IMR-90 (cell line): ENCODE measurements at regions not wholly inside any gene's neighbourhood (a gene's known extent, or its start where the extent isn't known, plus 50 kb on each side); places are given as distances from the start of the nearest gene placed in this dataset.

Experiments
- ATAC-seq: fragments of 200-7000 bp; cut with Tn5 transposase; 2 replicates; pipeline ENCODE4 v1.9.1; 2020; ENCODE audit warnings: low read depth, mild to moderate bottlenecking, moderate library complexity
- BruUV-seq: library from RNA; stranded (reverse); fragments of 400-500 nt; replicated peaks from 2 replicates; lab custom pipeline; 2021; lab: Mats Ljungman, UMichigan
- CTCF ChIA-PET: fragments of 300-600 bp; formaldehyde crosslinking; extraction: SDS; loops from one replicate; lab custom pipeline; 2021; ENCODE audit warnings: antibody characterized with exemption; lab: Yijun Ruan, JAX
- POLR2A ChIA-PET: fragments of 300-600 bp; sonication (Branson Sonifier 250); formaldehyde crosslinking; loops from one replicate; lab custom pipeline; 2022; ENCODE audit warnings: antibody characterized with exemption; ENCODE audit not compliant: unreplicated experiment; lab: Charles Lee
- DNase-seq: peaks from one replicate; pipeline ENCODE4 v3.0.0; 2013
- H2AFZ ChIP-seq: replicated peaks from 2 replicates; pipeline ENCODE3; 2013; ENCODE audit warnings: low read length, mild to moderate bottlenecking; ENCODE audit not compliant: poor library complexity
- H2AK5ac ChIP-seq: 2 replicates; pipeline ENCODE4 v1.6.1; 2013; ENCODE audit warnings: low read depth, low read length, inconsistent platforms
- H2AK9ac ChIP-seq: replicated peaks from 2 replicates; pipeline ENCODE3; 2013; ENCODE audit warnings: mild to moderate bottlenecking, low read depth, low read length, moderate library complexity; ENCODE audit not compliant: poor library complexity
- H2BK120ac ChIP-seq: 2 replicates; pipeline ENCODE4 v1.6.1; 2013; ENCODE audit warnings: low read depth, low read length, inconsistent platforms
- H2BK15ac ChIP-seq: 3 replicates; pipeline ENCODE4 v1.6.1; 2013; ENCODE audit warnings: low read depth, low read length, inconsistent platforms
- H2BK20ac ChIP-seq: 2 replicates; pipeline ENCODE4 v1.6.1; 2013; ENCODE audit warnings: low read depth, mild to moderate bottlenecking, inconsistent platforms, low read length, moderate library complexity
- H2BK5ac ChIP-seq: 2 replicates; pipeline ENCODE4 v1.6.1; 2013; ENCODE audit warnings: mild to moderate bottlenecking, low read depth, low read length, inconsistent platforms; ENCODE audit not compliant: poor library complexity, severe bottlenecking
- H3K14ac ChIP-seq: replicated peaks from 2 replicates; pipeline ENCODE4 v1.6.1; 2013; ENCODE audit warnings: low read depth, low read length, inconsistent platforms
- H3K18ac ChIP-seq: 2 replicates; pipeline ENCODE4 v1.6.1; 2013; ENCODE audit warnings: low read depth, low read length, control low read depth
- H3K23ac ChIP-seq: 2 replicates; pipeline ENCODE4 v1.6.1; 2013; ENCODE audit warnings: low read depth, low read length, inconsistent platforms
- H3K27ac ChIP-seq: 2 replicates; pipeline ENCODE4 v1.5.1; 2013; ENCODE audit warnings: mild to moderate bottlenecking, control low read depth, low read length; ENCODE audit not compliant: insufficient read depth
- H3K27me3 ChIP-seq: 2 replicates; pipeline ENCODE4 v1.6.1; 2013; ENCODE audit warnings: low read length; ENCODE audit not compliant: control insufficient read depth, insufficient read depth
- H3K36me3 ChIP-seq: 2 replicates; pipeline ENCODE4 v1.6.1; 2013; ENCODE audit warnings: low read length, mixed read lengths; ENCODE audit not compliant: control insufficient read depth, insufficient read depth
- H3K4ac ChIP-seq: 2 replicates; pipeline ENCODE4 v1.6.1; 2013; ENCODE audit warnings: low read depth, low read length, inconsistent platforms
- H3K4me1 ChIP-seq: 2 replicates; pipeline ENCODE4 v1.6.1; 2013; ENCODE audit warnings: low read length, mixed read lengths; ENCODE audit not compliant: control insufficient read depth, insufficient read depth
- H3K4me2 ChIP-seq: 2 replicates; pipeline ENCODE4 v1.6.1; 2013; ENCODE audit warnings: low read depth, mild to moderate bottlenecking, control low read depth, low read length, moderate library complexity
- H3K4me3 ChIP-seq: 2 replicates; pipeline ENCODE4 v1.5.1; 2013; ENCODE audit warnings: low read depth, mild to moderate bottlenecking, control low read depth, low read length, moderate library complexity; ENCODE audit not compliant: insufficient read depth
- H3K56ac ChIP-seq: 2 replicates; pipeline ENCODE4 v1.6.1; 2013; ENCODE audit warnings: low read length, inconsistent platforms; ENCODE audit not compliant: insufficient read depth; ENCODE audit errors: extremely low read depth
- H3K79me1 ChIP-seq, 2 experiments: 2 replicates each; pipeline ENCODE4 v1.6.1; 2013; ENCODE audit warnings: low read length in 2 of 2, inconsistent platforms in 1 of 2, low read depth in 1 of 2
- H3K9ac ChIP-seq: 2 replicates; pipeline ENCODE4 v1.6.1; 2013; ENCODE audit warnings: low read depth, low read length, control low read depth
- H3K9me1 ChIP-seq: 2 replicates; pipeline ENCODE4 v1.6.1; 2013; ENCODE audit warnings: low read length, inconsistent platforms; ENCODE audit not compliant: insufficient read depth
- H3K9me3 ChIP-seq: 2 replicates; pipeline ENCODE4 v1.6.1; 2013; ENCODE audit warnings: low read length; ENCODE audit not compliant: control insufficient read depth, insufficient read depth
- H4K20me1 ChIP-seq: 2 replicates; pipeline ENCODE4 v1.6.1; 2013; ENCODE audit warnings: low read length, inconsistent platforms; ENCODE audit not compliant: insufficient read depth
- H4K5ac ChIP-seq: 2 replicates; pipeline ENCODE4 v1.6.1; 2013; ENCODE audit warnings: mild to moderate bottlenecking, low read depth, low read length, control low read depth
- H4K8ac ChIP-seq, 2 experiments: 2 replicates each; pipeline ENCODE4 v1.6.1; 2013; ENCODE audit warnings: low read depth in 2 of 2, low read length in 2 of 2, control low read depth in 1 of 2, inconsistent platforms in 1 of 2
- H4K91ac ChIP-seq: 2 replicates; pipeline ENCODE4 v1.6.1; 2013; ENCODE audit warnings: low read depth, low read length, inconsistent platforms; ENCODE audit not compliant: insufficient read depth
- BHLHE40 ChIP-seq: fragments of 150-350 bp; IDR thresholded peaks from 2 replicates; pipeline ENCODE4 v1.6.1; 2016; ENCODE audit warnings: mild to moderate bottlenecking, low read depth, low read length
- CEBPB ChIP-seq: IDR thresholded peaks from 2 replicates; pipeline ENCODE4 v1.6.1; 2012; ENCODE audit warnings: low read depth, low read length, improper control_type of control experiment
- FOS ChIP-seq: fragments of 150-350 bp; IDR thresholded peaks from 2 replicates; pipeline ENCODE4 v1.6.1; 2016; ENCODE audit warnings: low read depth, low read length
- POLR2A ChIP-seq: IDR thresholded peaks from 2 replicates; pipeline ENCODE4 v1.6.1; 2012; ENCODE audit warnings: mild to moderate bottlenecking, low read depth, low read length
- SMC3 ChIP-seq: fragments of 150-350 bp; IDR thresholded peaks from 2 replicates; pipeline ENCODE4 v1.6.1; 2016; ENCODE audit warnings: low read depth, mild to moderate bottlenecking, antibody characterized with exemption, low read length, moderate library complexity
- WGBS, 2 experiments: methylation state at CpG; one replicate each; pipeline versions ENCODE4 v1.1.5 to v1.1.7; 2013; ENCODE audit warnings: missing lambda C conversion rate in 2 of 2; ENCODE audit not compliant: insufficient read length in 1 of 2; ENCODE audit errors: extremely low coverage in 2 of 2; 5-methylcytosine and 5-hydroxymethylcytosine counted together
- dilution Hi-C: fragments of 300-500 bp; cut with HindIII; formaldehyde crosslinking; loops from one replicate; pipeline ENCODE4 v1.14.3; 2018; ENCODE audit warnings: low sequenced_read_pairs; ENCODE audit not compliant: unreplicated experiment
- in situ Hi-C: fragments of 300-500 bp; cut with MboI; formaldehyde crosslinking; loops from 3 replicates; pipeline ENCODE4 v1.14.3; 2019; ENCODE audit warnings: low sequenced_read_pairs, inconsistent platforms, mixed read lengths
- intact Hi-C: fragments of 100-400 bp; cut with micrococcal nuclease; formaldehyde crosslinking; loops from 2 replicates; pipeline ENCODE4 v1.10.0; 2022

DNA sequence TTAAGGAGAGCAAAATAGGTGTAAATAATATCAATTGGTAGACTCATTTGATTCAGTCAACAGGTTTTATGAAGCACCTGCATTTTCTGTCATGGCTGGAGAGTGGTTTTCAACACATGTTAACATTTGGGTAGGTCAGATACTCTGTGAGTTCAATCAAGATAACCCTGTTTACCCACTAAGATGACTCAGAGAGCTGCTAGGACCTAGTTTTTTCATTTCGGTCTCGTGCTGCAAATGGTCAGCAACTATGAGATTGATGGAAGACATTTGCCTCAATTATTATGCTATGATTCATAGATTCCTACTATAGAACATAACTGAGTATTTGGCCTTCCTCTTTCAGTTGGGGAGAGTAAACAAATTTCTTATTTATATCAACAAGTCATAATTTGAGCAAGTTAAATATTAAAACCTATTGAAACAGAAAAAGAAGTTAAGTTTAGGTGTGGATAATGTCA lies 391.4 kb upstream of the CITED2 start:
- H2AK5ac ChIP-seq, result peak overlapping the region; percentile 2; the same call in 1 of the 2 replicates
- H3K4me2 ChIP-seq, result no peak overlapping the region; the same call in 1 of the 2 replicates
- ChIA-PET CTCF (interaction anchor here (0.6 kb wide), 1 partner anchor 396 kb away, joined by 3 read pairs; no protein-coding TSS in a partner anchor), POLR2A (no interaction called here)
- no peak overlapping the region; the same call in 1 of the 2 replicates for H3K56ac ChIP-seq
- in situ Hi-C loops (loop anchor here (10.0 kb wide), 1 partner anchor 391 kb away; the partner anchor contains the start of gene CITED2), intact Hi-C loops (loop anchor here (2.0 kb wide), 1 partner anchor 391 kb away; the partner anchor contains the start of gene CITED2), dilution Hi-C loops (no loop called here)
- no peak overlapping the region for H2AFZ ChIP-seq
- 0 out of 4 replicates have a peak, but pooled peaks cover 0 to 3% of the 10 kb centered on the region in 2 experiments for H3K79me1 ChIP-seq
- peak overlapping the region; percentile 82 for H2BK120ac ChIP-seq
- WGBS, 2 experiments, result no CpG with 5 or more reads among the region's 2 CpGs
- H4K8ac ChIP-seq, result peak overlapping the region in 1 of 2 experiments; percentile 36; a peak in 3 of 4 replicates
- H3K9me1 ChIP-seq, result 0 out of 2 replicates have a peak, but pooled peaks cover 4% of the 10 kb centered on the region
- H3K9ac ChIP-seq, result no peak overlapping the region
- peak overlapping the region; percentile 94 for H2BK20ac ChIP-seq
- H3K23ac ChIP-seq, result no peak overlapping the region
- peak overlapping the region; percentile 45; the same call in 1 of the 2 replicates for H3K27ac ChIP-seq
- H3K18ac ChIP-seq, result peak overlapping the region; percentile 63; the same call in 1 of the 2 replicates
- H3K9me3 ChIP-seq, result no peaks in the 10 kb centered on the region
- no peaks in the 10 kb centered on the region for H4K20me1 ChIP-seq
- H3K27me3 ChIP-seq, result no peaks in the 10 kb centered on the region
- H3K36me3 ChIP-seq, result no peaks in the 10 kb centered on the region
- peak; percentile 74 for DNase-seq
- H2BK5ac ChIP-seq, result peak overlapping the region; percentile 94
- BruUV-seq, result no TSS peak
- H2AK9ac ChIP-seq, result no peak overlapping the region
- H3K4ac ChIP-seq, result peak overlapping the region; percentile 30; the same call in 1 of the 2 replicates
- no peak overlapping the region for H4K5ac ChIP-seq
- H3K14ac ChIP-seq, result peak overlapping the region; percentile 10
- H3K4me3 ChIP-seq, result no peak overlapping the region
- H4K91ac ChIP-seq, result no peak overlapping the region
- ATAC-seq, result peak; percentile 30
- no peak for TF ChIP-seq CEBPB
- TF ChIP-seq FOS, result 0 out of 2 replicates have a peak, but pooled peaks have one; percentile 22
- no peak for TF ChIP-seq SMC3
- TF ChIP-seq POLR2A, result no peak
- peak; percentile 97 for TF ChIP-seq BHLHE40
- H3K4me1 ChIP-seq, result peaks cover 13% of the 10 kb centered on the region
- peak overlapping the region; percentile 46; the same call in 1 of the 3 replicates for H2BK15ac ChIP-seq
